Activated T-helper 1 cell treated with anti-CD3 and anti-CD28 coated beads, Interleukin-12 subunit alpha, Interleukin-12 subunit beta, Interleukin-2, Interleukin-4 antibody, amounts not matched to agents 30 ng/mL and 10 ng/mL and 1 ng/mL, durations not matched to agents 14 hours and 24 hours and 36 hours (primary cell): ENCODE measurements at regions not wholly inside any gene's neighbourhood (a gene's known extent, or its start where the extent isn't known, plus 50 kb on each side); places are given as distances from the start of the nearest gene placed in this dataset.
"Not testable (repeated sequence)": the region's sequence is repeated elsewhere in the genome, so short reads cannot be mapped to it uniquely, and the experiment has no call there.

ENCODE experiments used
- DNase-seq: peaks from one replicate; pipeline ENCODE4 v3.0.0; 2021; ENCODE audit warnings: low spot score
- H3K27ac Mint-ChIP-seq: one replicate; pipeline ENCODE4 v1.8.0; 2021; ENCODE audit warnings: mild to moderate bottlenecking, mixed read lengths
- H3K27me3 Mint-ChIP-seq: one replicate; pipeline ENCODE4 v1.8.0; 2022; ENCODE audit warnings: mild to moderate bottlenecking, moderate library complexity, mixed read lengths; ENCODE audit not compliant: insufficient read depth
- H3K36me3 Mint-ChIP-seq: one replicate; pipeline ENCODE4 v1.8.0; 2021; ENCODE audit warnings: low read depth, mixed read lengths
- H3K4me1 Mint-ChIP-seq: one replicate; pipeline ENCODE4 v1.8.0; 2021; ENCODE audit warnings: low read depth, mixed read lengths
- H3K4me3 Mint-ChIP-seq: one replicate; pipeline ENCODE4 v1.8.0; 2021; ENCODE audit warnings: mild to moderate bottlenecking, moderate library complexity, mixed read lengths
- H3K9me3 Mint-ChIP-seq: one replicate; pipeline ENCODE4 v1.8.0; 2021; ENCODE audit warnings: mixed read lengths
- intact Hi-C: fragments of 100-400 bp; cut with micrococcal nuclease; formaldehyde crosslinking; loops from one replicate; pipeline ENCODE4 v1.15.1; 2024

GRCh38 chr9:64066736-64067368, 1218.2 kb downstream of the FOXD4L5 start:
- H3K27ac Mint-ChIP-seq = no peak overlapping the region
- no peak for DNase-seq
- H3K9me3 Mint-ChIP-seq = peaks cover 11% of the 10 kb centered on the region
- H3K27me3 Mint-ChIP-seq = no peaks in the 10 kb centered on the region
- intact Hi-C loops = no loop called here
- no peak overlapping the region for H3K4me3 Mint-ChIP-seq
- no peaks in the 10 kb centered on the region for H3K4me1 Mint-ChIP-seq
- H3K36me3 Mint-ChIP-seq = no peaks in the 10 kb centered on the region

DNA sequence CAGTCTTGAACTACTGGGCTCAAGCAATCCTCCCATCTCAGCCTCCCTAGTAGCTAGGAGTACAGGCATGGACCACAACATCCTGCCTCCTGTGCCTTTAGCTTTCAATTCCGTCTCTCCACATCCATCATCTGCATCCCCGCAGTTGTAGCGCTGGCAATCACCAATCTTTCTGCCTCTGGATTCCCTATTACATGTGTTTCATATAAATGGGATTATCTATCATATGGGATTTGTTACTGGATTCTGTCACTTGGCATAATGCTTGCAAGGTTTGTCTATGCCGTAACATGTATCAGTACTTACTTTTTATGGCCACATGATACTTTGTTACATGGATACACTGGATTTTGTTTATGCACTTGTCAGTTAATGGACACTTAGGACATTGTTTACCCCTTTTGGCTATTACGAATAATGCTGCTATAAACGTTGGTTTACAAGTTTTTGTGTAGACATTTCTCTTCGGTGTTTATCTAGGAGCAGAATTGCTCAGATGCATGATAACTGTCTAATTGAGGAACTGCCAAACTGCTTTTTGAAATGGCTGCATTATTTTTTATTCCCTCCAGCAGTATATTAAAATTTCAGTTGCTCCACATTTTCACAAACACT, 1223.9 kb downstream of the FOXD4L5 start:
- H3K27me3 Mint-ChIP-seq = no peaks in the 10 kb centered on the region
- no peaks in the 10 kb centered on the region for H3K4me1 Mint-ChIP-seq
- H3K36me3 Mint-ChIP-seq = no peaks in the 10 kb centered on the region
- no peak overlapping the region for H3K27ac Mint-ChIP-seq
- DNase-seq = no peak
- H3K4me3 Mint-ChIP-seq = no peak overlapping the region
- intact Hi-C loops = no loop called here
- peaks cover 11% of the 10 kb centered on the region for H3K9me3 Mint-ChIP-seq

DNA sequence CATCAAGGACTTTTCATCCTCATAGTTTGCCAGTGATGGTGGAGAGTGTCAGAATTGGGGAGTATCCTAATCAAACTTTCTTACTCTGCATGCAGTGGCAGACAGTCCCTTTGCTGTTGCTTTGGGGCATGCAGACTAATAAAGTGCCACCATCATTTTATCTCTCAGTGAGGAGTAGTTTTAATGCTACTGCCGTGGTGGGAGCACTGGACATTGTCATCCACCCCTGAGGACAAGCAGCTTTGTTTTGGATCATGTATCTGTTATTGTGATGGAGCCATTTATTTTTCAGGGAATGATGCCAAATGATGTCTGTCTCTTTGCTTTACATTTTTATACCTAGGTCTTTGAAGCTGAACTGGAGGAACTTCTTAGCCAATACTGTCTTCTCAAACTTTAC, 1226.9 kb downstream of the FOXD4L5 start:
- H3K36me3 Mint-ChIP-seq, intact Hi-C loops, H3K4me1 Mint-ChIP-seq, H3K9me3 Mint-ChIP-seq, H3K27ac Mint-ChIP-seq, H3K27me3 Mint-ChIP-seq, DNase-seq, H3K4me3 Mint-ChIP-seq: not testable (repeated sequence)

- Mint-ChIP-seq H3K36me3 (no peaks in the 10 kb centered on the region), H3K27me3 (no peaks in the 10 kb centered on the region), H3K4me1 (no peaks in the 10 kb centered on the region), H3K9me3 (no peaks in the 10 kb centered on the region), H3K27ac (no peak overlapping the region), H3K4me3 (no peak overlapping the region)
- DNase-seq = no peak
- intact Hi-C loops = no loop called here
Measured at GRCh38 chr9:64057553-64057952, 1227.5 kb downstream of the FOXD4L5 start.

DNA sequence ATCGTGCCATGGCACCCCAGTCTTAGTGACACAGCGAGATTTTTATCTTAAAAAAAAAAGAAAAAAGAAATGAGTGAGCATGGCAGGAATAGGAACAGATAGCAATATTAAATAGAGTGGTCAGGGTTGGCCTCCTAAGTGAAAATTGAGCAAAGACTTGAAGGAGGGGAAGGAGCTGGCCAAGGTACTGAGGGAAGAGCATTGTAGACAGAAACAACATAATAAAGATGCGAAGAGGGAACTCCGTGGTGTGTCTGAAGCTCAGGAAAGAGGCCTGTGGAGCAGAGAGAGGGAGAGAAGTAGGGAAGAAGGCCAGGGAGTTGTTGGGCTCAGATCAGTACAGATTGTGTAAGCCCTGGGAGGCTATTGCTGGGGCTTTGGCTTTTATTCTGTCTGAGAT, 1256.1 kb downstream of the FOXD4L5 start:
- H3K27me3 Mint-ChIP-seq, H3K27ac Mint-ChIP-seq, H3K4me1 Mint-ChIP-seq, intact Hi-C loops, H3K4me3 Mint-ChIP-seq, H3K36me3 Mint-ChIP-seq, DNase-seq: not testable (repeated sequence)
- peaks cover 13% of the 10 kb centered on the region for H3K9me3 Mint-ChIP-seq

DNA sequence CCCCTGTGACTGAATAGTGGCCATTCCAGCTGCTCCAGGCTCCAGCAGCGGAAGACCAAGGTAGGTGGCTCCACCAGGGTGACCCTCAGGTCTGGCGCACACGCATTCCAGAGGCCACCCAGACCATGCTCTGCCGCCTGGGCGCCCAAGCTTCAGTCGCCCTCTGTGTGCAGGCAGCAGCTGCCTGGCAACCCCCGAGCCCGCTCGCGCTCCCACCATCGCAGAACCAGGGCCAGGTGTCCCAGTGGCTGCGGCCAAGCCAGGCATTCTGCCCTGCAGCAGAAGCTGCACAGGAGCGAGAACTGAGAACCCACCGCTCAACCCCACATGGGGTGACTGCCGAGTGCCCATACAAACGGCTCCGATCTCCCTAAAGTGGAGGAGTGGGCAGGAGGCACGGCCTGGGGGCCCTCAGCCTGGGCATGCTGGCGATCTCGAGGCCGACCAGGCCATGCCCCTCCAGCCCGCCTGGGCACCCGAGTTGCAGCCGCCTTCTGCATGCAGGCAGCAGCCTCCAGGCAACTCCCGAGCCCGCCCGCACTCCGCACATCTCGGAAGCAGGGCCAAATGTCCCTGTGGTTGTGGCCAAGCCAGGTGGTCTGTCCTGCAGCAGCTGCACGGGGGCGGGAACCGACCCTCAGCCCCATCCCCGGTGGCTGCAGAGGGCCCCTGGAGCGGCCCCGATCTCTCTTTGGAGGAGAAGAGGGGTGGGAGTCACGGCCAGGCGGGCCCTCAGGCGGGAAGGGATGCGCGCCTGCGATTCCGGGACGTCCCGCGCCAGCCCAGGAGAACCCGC, 1264.1 kb downstream of the FOXD4L5 start:
- H3K4me1 Mint-ChIP-seq, H3K4me3 Mint-ChIP-seq, H3K27me3 Mint-ChIP-seq, DNase-seq, H3K36me3 Mint-ChIP-seq, H3K27ac Mint-ChIP-seq, intact Hi-C loops: not testable (repeated sequence)
- peaks cover 14% of the 10 kb centered on the region for H3K9me3 Mint-ChIP-seq

- H3K36me3 Mint-ChIP-seq, H3K27me3 Mint-ChIP-seq, H3K4me3 Mint-ChIP-seq, H3K4me1 Mint-ChIP-seq, H3K27ac Mint-ChIP-seq, intact Hi-C loops, DNase-seq: not testable (repeated sequence)
- H3K9me3 Mint-ChIP-seq = peaks cover 14% of the 10 kb centered on the region
Measured at GRCh38 chr9:64017666-64018065, 1267.3 kb downstream of the FOXD4L5 start.

DNA sequence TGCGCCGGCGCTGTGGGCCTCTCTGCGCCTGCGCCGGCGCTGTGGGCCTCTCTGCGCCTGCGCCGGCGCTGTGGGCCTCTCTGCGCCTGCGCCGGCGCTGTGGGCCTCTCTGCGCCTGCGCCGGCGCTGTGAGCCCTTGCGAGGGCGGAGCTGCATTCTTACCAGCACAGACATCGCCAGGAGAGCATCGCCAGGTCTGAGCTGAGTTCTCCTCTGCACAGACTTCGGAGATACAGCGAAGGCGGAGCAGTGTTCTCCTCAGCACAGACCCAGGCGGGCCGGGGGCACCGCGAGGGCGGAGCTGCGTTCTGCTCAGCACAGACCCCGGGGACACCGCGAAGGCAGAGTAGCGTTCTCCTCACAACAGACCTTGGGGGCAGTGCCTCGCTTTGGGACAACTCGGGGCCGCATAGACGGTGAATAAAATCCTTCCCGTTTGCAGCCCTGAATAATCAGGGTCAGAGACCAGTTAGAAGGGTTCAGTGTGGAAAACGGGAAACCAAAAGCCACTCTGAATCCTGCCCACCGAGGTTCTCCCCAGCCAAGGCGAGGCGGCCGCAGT, 1268.1 kb downstream of the FOXD4L5 start:
- H3K36me3 Mint-ChIP-seq, intact Hi-C loops, H3K27me3 Mint-ChIP-seq, DNase-seq, H3K4me1 Mint-ChIP-seq, H3K27ac Mint-ChIP-seq: not testable (repeated sequence)
- Mint-ChIP-seq H3K4me3 (peak overlapping the region; percentile 47), H3K9me3 (peaks cover 14% of the 10 kb centered on the region)

GRCh38 chr9:64016246-64016645, 1268.8 kb downstream of the FOXD4L5 start:
- H3K9me3 Mint-ChIP-seq, H3K27me3 Mint-ChIP-seq, intact Hi-C loops, DNase-seq, H3K36me3 Mint-ChIP-seq, H3K4me1 Mint-ChIP-seq, H3K27ac Mint-ChIP-seq: not testable (repeated sequence)
- peak overlapping the region; percentile 37 for H3K4me3 Mint-ChIP-seq

DNA sequence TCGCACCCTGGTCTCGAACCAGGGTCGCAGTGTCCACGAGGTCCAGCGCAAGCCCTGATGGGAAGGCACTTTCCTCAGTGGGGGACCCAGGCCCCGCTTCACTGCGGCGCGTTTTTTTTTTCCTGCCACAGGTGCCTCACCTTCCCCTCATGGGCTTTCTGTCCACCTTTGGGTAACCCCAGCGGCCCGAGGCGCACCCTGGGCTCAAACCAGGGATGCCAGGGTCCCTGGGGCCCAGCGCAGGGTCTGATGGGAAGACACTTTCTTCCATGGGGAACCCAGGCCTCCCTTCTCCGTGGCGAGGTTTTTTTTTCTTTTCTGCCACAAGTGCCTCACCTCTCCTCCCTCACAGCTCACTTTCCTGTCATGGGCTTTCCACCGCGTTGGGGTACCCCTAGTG, 1269.9 kb downstream of the FOXD4L5 start:
- H3K9me3 Mint-ChIP-seq = peaks cover 6% of the 10 kb centered on the region
- no peak overlapping the region for H3K27ac Mint-ChIP-seq
- no peaks in the 10 kb centered on the region for H3K36me3 Mint-ChIP-seq
- H3K4me3 Mint-ChIP-seq = no peak overlapping the region
- no peak for DNase-seq
- no peaks in the 10 kb centered on the region for H3K4me1 Mint-ChIP-seq
- intact Hi-C loops = no loop called here
- H3K27me3 Mint-ChIP-seq = no peaks in the 10 kb centered on the region

DNA sequence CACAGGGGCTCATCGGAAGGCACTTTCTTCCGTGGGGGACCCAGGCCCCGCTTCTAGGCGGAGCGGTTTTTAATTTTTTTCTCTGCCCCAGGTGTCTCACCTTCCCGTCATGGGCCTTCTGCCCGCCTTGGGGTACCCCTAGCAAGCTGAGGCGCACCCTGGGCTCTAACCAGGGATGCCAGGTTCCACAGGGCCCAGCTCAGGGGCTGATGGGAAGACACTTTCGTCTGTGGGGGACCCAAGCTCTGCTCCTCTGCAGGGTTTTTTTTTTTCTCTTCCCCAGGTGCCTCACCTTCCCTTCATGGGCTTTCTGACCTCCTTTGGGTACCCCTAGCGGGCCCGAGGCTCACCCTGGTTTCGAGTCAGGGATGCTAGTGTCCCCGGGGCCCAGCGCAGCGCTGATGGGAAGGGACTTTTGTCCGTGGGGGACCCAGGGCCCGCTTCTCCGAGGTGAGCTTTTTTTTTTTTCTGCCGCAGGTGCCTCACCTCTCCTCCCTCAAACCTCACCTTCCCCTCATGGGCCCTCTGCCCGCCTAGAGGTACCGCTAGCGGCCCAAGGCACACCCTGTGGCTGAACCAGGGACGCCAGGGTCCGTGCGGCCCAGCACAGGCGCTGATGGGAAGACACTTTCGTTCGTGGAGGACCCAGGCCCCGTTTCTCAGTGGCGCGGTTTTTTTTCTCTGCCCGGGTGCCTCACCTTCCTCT, 1270.5 kb downstream of the FOXD4L5 start:
- H3K4me3 Mint-ChIP-seq, H3K4me1 Mint-ChIP-seq, H3K9me3 Mint-ChIP-seq, H3K36me3 Mint-ChIP-seq, intact Hi-C loops, H3K27me3 Mint-ChIP-seq, DNase-seq, H3K27ac Mint-ChIP-seq: not testable (repeated sequence)

DNA sequence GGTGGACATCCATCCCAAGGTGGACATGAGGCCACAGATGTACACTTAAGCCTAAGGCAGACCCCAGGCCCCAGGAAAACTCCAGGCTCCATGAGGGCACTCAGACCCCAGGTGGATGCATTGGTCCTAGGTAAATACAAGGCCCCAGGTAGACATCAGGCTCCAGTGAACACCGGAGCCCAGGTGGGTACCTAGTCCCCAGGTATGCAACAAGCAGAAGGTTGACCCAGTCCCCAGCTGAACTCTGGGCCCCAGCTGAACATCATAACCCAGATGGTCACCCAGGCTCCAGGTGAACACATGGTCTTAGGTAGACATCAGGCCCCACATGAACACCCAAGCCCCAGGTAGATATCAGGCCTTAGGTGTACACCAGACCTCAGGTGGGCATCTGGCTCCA, 1271.9 kb downstream of the FOXD4L5 start:
- H3K4me3 Mint-ChIP-seq, H3K27ac Mint-ChIP-seq, H3K9me3 Mint-ChIP-seq, H3K36me3 Mint-ChIP-seq, H3K27me3 Mint-ChIP-seq, DNase-seq, intact Hi-C loops, H3K4me1 Mint-ChIP-seq: not testable (repeated sequence)

GRCh38 chr9:64012014-64012413, 1273.0 kb downstream of the FOXD4L5 start:
- not testable (repeated sequence) for H3K4me3 Mint-ChIP-seq, DNase-seq

More at GRCh38 chr9:64012014-64012413, 1273.0 kb downstream of the FOXD4L5 start:
- H3K4me1 Mint-ChIP-seq, intact Hi-C loops, H3K27ac Mint-ChIP-seq, H3K27me3 Mint-ChIP-seq, H3K9me3 Mint-ChIP-seq, H3K36me3 Mint-ChIP-seq: not testable (repeated sequence)
